HK-2 (cell line): ENCODE measurements at regions not wholly inside any gene's neighbourhood (a gene's known extent, or its start where the extent isn't known, plus 50 kb on each side); places are given as distances from the start of the nearest gene placed in this dataset.

ENCODE experiments used
- DNase-seq: peaks from one replicate; pipeline ENCODE4 v3.0.0-alpha.2; 2018; ENCODE audit not compliant: unreplicated experiment

DNA sequence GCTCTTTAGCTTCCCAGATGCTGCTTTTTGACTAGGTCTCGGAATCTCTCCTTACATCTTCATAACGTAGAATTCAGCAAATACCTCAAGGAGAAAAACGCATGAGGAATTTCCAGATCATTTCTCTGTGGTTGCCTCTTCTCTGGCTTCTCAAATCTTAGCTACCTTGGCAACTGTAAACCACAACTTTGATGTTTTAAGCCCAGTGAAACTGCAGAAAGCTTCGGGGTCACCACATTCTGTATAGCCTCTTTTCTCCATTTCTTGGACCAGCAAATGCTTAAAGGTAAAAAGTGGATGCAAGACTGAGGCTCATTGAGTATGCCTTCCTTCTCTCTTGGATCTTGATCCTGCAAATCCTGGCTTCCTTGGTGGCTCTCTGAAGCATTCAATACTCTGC lies 125.5 kb upstream of the FBXL4 start:
- DNase-seq = no peak

DNA sequence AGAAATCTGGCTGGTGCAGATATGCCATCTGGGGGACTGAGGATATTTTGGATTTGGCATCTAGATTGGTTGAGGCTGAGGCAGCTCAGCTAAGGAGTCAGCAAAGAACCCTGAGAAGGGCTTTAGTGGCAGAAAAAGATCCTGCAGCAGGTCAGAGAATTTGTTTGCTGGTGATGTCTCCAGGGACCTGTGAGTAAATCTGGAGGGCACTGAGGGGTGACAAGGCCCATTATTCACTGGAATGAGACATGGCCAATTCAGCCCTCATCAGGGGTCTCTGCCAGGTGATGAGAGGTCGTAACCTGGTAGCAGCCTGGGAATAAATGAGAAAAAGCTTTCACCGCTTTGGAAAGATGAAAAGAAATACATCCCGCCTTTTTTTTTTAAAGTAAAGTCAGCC lies 118.3 kb upstream of the FBXL4 start:
- no peak for DNase-seq

DNA sequence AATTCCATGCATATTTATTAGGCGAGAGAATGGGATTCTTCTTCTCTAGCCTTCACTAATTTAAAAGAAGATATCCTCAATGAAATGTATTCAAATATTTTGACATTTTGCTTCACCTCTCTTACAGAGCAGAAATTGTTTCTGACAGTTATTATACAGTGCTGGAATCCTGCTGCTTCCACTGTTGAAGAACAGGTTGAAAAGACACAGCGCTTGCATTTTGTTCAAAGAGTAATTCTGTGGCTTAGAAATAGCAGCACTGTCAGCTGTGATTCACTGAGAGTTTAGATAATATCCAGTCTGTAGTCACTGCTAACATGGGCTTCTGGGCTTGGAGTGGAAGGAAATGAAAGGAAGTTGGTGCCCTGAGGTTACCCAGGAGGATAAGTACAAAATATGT lies 117.1 kb upstream of the FBXL4 start:
- no peak for DNase-seq

DNA sequence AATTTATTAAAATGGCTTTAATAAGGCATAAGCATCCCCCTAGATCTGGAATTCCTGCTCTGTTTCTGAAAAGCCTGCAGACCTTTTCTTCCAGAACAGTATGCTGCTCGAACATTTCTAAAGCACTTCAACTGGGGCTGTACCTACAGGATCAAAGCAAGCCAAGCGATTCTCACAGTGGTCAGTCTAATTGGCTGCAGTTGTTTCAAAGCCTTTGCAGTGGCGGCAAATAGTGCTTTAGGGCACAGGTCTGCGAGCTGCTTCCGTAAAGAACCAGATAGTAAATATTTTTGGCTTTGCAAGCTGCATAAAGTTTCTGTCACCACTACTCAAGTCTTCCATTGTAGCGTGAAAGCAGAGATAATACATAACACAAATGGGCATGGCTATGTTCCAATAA lies 88.9 kb upstream of the FBXL4 start:
- no peak for DNase-seq

DNA sequence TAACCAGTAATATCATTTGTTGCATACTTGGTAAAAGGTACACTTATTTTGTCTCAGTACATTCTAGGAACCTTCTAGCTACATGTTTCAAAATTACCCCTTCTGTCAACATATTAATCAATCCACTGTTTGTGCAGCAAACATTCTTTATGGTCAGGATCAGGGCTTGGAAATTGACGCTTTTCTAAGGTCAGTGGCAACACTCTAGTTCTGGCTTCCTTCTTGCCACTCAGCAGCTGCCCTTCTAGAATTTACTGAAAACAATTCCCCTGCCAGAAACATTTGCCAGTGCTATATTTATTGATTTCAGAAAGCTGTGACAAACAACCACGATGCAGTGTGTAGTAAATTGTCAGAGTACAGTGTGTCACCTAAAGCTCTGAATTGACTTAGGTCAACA lies 84.7 kb upstream of the FBXL4 start:
- DNase-seq = no peak

DNA sequence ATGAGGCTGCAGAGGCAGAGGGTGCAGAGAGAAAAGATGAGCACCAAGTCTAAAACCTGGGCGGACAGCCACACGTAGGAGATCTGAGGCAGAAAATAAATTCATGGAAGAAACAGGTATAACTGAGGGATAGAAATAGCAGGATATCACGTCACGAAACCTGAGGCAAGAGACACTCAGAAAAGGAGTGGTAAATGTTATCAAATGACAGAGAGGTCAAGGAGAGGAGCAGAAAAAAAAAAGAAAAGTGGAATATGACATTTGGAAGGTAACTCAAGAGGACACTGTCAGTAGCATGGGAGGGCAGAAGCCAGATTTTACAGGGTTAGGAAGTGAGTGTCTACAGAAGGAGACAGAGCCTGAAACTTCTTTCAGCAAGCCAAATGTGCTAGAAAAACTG lies 84.2 kb upstream of the FBXL4 start:
- no peak for DNase-seq

DNA sequence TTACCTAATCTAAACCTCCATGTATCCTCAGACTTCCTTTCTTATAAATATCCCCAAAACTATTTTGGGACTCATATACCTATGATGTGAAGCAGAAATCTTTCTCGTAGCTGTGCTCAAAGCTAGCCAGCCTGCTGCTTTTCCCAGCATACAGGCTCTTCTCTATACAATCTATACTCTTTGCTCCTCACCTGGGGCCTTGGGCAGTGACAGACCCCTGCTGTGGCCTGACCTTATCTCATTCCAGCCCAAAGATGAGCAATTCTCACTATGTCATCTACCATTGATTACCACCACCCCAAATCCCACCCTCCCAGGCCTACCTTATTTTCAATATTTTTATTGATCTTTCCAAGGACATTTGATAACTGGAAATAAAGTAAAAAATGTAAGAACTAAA lies 83.2 kb upstream of the FBXL4 start:
- DNase-seq = no peak

DNA sequence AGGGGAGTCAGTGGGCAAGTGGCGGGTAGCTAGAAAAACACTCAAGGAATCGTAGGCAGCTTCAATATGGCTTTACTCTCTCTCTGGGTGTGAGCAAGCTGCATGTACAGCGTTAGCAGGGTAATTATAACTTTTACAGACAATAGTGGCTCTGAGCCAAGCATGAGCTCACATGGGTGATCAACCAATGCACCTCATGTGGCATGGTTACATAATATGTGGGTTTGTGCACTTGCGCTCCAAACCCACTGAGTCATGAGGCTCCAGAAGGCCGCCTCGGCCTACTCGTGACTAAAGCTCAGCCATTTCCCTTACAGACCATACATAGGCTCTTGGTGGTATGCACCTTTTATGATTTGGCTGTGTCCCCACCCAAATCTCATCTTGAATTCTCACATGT lies 78.4 kb upstream of the FBXL4 start:
- DNase-seq = no peak

DNA sequence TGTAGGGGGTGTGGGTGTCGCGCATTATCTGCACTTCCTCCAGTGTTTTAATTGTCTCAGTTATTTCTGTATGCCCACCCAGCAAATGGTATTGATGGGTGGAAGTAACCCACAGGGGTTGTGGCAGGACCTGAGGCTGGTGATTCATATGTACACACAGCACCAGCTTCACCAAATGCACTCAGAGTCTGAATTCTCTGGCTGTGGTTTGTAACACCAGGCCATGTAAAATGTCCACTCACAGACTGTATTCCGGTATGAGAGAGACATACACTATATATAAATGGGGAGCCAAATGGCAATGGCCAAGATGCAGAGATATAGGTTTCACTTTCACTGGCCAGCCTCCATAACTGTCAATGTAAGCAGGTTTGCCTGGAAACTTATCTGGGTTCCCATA lies 76.3 kb upstream of the FBXL4 start:
- no peak for DNase-seq

DNA sequence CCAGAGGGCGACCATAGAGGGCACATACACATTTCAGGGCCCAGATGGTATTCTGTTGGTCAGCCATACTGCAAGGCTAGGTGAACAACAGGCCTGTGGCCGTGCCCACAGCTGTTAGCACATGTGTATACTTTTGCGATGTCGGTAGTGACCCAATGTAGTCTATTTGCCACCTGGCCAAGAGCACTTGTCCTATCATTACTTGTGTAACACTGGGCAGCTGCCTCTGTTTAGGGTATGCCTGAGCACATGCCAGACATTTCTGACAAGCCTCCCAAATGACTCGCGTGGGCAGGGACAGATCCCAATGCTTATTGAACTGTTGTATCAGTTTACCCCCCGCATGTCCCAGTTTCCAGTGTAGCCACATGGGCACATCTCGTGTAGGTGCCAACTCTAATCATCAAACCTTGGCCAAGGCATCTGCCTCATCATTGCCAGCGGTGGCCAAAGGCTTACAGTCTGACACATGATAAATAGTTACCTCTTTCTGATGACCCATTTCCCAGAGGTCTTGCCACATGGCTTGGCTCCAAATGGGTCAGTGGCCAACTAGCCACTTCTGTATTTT lies 74.4 kb upstream of the FBXL4 start:
- DNase-seq = no peak

DNA sequence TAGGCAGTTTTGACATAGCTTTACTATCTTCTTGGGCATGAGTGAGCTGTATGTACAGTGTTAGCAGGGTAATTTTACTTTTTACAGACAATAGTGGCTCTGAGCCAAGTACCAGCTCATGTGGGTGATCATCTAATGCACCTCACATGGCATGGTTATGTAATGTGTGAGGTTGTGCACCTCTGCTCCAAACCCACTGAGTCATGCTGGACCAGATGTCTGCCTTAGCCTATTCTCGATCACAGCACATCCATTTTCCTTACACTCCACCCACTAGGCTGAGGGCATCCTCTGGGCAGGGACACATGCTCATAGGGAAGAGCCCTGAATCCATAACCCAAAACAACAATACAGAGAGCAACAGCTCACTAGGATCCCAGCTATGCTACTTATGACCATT lies 71.6 kb upstream of the FBXL4 start:
- no peak for DNase-seq

DNA sequence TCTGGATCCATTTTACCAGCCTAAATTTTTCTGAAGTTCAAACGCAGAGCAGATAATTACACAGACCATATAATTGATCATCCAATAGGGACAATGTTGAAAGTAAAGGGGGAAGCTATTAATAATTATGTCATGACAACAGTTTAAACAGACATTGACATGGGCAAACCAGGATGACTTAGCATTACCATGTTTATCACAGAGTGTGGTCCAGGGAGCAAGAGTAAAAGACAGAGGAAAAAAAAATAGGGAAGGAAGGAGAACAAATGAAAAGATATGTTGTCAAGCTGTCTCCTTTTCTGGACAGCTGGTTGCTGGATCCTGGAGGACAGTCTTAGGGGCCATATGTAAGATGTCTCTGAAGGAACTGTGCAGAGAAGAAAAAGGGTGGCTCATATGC lies 69.4 kb upstream of the FBXL4 start:
- DNase-seq = no peak

DNA sequence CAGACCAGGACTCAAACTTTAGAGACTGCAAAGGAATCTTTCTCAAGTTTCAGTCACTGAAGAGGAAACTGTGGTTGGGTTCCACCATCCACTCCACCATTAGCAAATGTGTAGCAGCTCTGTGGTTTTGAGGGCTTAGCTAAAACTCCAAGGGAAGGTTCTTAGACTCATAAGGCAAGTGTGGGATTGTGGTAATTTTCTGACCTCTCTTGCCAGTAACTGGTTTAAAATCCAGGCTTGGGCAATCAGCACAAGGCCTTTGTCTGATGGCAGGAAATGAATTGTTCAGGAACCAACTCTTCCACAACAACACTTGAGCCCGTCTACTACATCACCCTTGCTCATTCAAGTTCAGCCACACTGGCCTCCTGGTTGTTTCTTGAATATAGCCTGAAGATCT lies 68.6 kb upstream of the FBXL4 start:
- DNase-seq = peak; percentile 50

DNA sequence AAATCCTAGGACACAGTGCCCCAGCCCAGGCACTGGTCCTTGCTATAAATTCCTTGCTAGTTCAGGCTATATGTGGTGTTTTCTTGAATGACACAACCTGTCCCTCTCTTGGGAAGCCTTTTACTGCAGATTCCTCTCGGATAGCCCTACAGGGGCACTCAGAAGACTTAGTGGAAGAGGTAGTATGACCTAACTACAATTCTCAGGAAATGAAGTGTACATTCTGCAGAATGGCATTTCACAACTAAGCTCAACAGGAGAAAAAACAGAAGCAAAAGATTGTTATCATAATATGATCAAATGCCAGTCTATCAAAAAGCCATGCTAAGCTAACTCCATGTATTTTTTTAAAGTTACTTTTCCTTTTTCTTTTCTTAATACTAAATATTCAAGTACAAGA lies 66.3 kb upstream of the FBXL4 start:
- peak; percentile 27 for DNase-seq

DNA sequence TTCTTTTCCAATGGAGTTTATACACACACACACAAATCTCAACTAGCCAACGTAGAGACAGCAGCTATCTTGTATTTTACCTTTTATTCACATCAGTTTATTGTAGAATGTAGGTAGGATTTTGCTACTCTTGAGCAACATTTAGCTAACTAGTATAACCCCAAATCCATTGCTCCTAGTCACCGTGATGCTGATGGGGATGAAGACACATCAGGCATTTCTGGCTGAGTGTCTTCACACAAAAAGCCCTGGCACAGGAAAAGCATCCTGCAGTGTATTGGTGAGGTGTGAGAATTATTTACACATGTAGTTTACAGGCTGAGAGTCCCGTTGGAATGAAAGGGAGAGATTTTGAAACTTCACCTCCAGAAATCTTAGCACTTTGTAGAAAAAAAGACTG lies 65.9 kb upstream of the FBXL4 start:
- DNase-seq = no peak

DNA sequence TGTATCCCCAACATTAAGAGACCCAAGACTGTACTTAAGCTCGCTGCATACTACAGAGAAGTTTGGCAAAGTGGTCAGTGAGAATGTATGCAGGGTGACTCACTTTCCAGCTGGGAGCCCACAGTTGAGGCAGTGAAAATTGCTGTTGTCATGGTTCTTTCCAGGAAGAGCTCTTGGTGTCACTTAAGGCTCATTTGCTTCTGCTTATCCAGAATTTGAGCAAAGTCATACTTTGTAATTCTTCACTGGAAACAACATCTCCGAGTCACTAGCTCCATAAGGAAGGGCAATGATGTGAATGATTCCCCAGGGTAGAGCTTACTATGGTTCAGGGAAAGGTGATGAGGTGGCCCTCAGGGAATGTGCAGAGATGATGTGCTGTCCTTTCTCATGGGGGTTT lies 65.4 kb upstream of the FBXL4 start:
- peak; percentile 72 for DNase-seq

DNA sequence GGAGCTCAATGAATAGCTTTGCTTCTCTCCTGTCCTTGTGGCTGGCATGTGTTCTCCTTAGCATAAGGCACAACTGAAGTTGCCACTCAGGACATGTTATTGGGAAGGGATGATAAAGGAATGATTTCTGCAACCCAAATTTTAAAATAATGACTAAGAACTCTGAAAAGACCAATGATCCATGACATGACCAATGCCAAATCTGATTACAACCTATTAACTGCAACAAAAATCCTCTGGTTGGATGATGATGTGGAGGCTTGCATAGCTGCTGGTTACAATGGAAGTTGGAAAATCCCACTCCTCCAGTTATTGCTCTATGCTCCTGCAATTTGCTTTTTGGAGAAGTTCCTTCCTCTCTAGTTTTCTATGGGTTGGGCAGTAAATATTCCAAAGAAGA lies 63.4 kb upstream of the FBXL4 start:
- no peak for DNase-seq

DNA sequence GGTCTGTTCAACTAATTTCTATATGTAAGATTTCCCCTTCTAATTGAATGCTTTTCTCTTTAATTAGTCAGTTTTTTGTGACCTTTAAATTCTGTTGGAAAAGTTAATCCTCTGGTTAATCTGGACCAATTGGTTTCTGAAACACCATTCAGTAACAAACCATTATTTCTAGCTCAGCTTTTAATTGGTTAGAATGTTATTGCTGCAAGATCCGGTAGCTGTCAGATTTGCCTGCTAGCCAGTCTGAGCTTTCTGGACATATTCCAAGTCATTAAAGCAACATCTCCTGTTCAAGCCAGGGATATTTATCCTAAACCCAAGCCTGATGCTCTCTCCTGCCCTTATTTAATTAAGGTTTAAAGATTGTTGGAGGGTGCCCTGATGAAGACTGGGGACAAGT lies 55.1 kb upstream of the FBXL4 start:
- DNase-seq = no peak

DNA sequence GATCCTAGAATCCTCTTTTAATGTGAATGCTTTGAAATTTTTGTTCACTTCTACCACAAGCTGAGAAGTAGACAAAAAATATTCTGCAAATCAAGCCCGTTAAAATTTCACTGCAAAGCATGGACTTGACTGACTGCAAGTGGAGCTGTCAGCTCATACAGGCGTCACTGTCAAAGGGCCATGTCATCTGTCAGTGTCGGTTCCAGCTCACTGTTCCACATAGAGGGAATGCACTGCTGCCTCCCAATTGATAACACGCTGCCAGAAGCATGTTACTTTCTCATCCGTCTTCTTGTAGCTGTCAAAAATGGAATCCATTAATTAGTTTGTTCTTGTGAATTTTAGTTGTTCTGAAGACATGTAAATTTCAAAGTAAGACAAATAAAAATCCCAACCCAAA lies 50.4 kb upstream of the FBXL4 start:
- no peak for DNase-seq
